ENCODE measurements at regions not wholly inside any gene's neighbourhood (a gene's known extent, or its start where the extent isn't known, plus 50 kb on each side); places are given as distances from the start of the nearest gene placed in this dataset.

DNA sequence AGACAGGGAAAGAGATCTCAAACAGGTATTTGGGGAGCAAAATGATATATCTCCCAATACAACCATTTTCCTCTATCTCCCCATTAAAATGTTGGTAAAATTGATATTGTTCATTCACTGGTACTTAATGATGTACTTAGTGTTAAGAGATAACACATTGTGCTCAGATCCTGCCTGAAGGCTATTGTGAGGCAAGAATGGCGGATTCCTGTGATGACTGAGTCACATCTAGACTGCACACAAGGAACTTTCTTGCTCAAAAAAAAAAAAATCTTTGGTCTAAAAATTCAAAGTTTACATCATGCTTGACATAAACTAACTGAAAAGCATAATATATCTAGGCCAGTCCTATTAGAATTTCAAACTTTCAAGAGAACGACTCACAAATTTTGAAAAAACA is 171.1 kb upstream of the TTC14 start:
- BruUV-seq (replicated peaks), result no TSS peak
- DNase-seq (ENCODE audit: low spot score), result no peak
- in situ Hi-C loops (cut with HindIII; ENCODE audit: extremely low pct_ligation_motif_present, low pct_unique_long_range_greater_than_20kb), result no loop called here

More for the DNA sequence above, 171.1 kb upstream of the TTC14 start:
- CTCF ChIA-PET (ENCODE audit: low intra/inter-chr PET ratio, low total read pairs), result no interaction called here
- no peak for TF ChIP-seq ZNF124 (CRISPR knock-in tag; IDR thresholded peaks at IDR 0.05)
- TF ChIP-seq YY1 (IDR thresholded peaks at IDR 0.05; ENCODE audit: insufficient read depth, insufficient replicate concordance, low read depth, low read length), result no peak
- no peak for TF ChIP-seq MIER3 (CRISPR knock-in tag; IDR thresholded peaks at IDR 0.05; ENCODE audit: borderline replicate concordance)
- TF ChIP-seq, protein P1, sequence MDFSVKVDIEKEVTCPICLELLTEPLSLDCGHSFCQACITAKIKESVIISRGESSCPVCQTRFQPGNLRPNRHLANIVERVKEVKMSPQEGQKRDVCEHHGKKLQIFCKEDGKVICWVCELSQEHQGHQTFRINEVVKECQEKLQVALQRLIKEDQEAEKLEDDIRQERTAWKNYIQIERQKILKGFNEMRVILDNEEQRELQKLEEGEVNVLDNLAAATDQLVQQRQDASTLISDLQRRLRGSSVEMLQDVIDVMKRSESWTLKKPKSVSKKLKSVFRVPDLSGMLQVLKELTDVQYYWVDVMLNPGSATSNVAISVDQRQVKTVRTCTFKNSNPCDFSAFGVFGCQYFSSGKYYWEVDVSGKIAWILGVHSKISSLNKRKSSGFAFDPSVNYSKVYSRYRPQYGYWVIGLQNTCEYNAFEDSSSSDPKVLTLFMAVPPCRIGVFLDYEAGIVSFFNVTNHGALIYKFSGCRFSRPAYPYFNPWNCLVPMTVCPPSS (IDR thresholded peaks at IDR 0.05), result no peak
- TF ChIP-seq HES4 (CRISPR knock-in tag; IDR thresholded peaks at IDR 0.05; ENCODE audit: borderline replicate concordance), result no peak
- TF ChIP-seq, protein P2, sequence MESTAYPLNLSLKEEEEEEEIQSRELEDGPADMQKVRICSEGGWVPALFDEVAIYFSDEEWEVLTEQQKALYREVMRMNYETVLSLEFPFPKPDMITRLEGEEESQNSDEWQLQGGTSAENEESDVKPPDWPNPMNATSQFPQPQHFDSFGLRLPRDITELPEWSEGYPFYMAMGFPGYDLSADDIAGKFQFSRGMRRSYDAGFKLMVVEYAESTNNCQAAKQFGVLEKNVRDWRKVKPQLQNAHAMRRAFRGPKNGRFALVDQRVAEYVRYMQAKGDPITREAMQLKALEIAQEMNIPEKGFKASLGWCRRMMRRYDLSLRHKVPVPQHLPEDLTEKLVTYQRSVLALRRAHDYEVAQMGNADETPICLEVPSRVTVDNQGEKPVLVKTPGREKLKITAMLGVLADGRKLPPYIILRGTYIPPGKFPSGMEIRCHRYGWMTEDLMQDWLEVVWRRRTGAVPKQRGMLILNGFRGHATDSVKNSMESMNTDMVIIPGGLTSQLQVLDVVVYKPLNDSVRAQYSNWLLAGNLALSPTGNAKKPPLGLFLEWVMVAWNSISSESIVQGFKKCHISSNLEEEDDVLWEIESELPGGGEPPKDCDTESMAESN (CRISPR knock-in tag; conservative IDR thresholded peaks at IDR 0.05), result no peak
- TF ChIP-seq ISL2 (CRISPR knock-in tag; IDR thresholded peaks at IDR 0.05), result no peak
- TF ChIP-seq ZSCAN21 (CRISPR knock-in tag; IDR thresholded peaks at IDR 0.05; ENCODE audit: borderline replicate concordance), result no peak
- TF ChIP-seq ZNF367 (CRISPR knock-in tag; IDR thresholded peaks at IDR 0.05; ENCODE audit: borderline replicate concordance), result no peak
- no peak for TF ChIP-seq ZNF678 (CRISPR knock-in tag; IDR thresholded peaks at IDR 0.05)
- TF ChIP-seq ZNF496 (CRISPR knock-in tag; IDR thresholded peaks at IDR 0.05; ENCODE audit: insufficient replicate concordance), result no peak
- no peak for TF ChIP-seq RFX5 (IDR thresholded peaks at IDR 0.05; ENCODE audit: low read depth, low read length)
- no peak for TF ChIP-seq SMARCC2 (IDR thresholded peaks at IDR 0.05)
- Histone ChIP-seq H3K4me3 (replicated peaks in 1 of 3; ENCODE audit: insufficient read depth in 1 of 3, low read depth in 2 of 3, low read length in 3 of 3) (no peak overlapping the region), H3K9ac (ENCODE audit: insufficient read depth, low read depth, low read length) (no peak overlapping the region), H3K79me2 (ENCODE audit: insufficient read depth, low read length) (no peaks in the 10 kb centered on the region), H3K27me3 (ENCODE audit: control insufficient read depth in 1 of 2, insufficient read depth in 2 of 2, low read length in 2 of 2) (no peaks in the 10 kb centered on the region), H3K36me3 (replicated peaks in 1 of 2; ENCODE audit: control insufficient read depth in 1 of 2, insufficient read depth in 2 of 2, low read length in 2 of 2) (no peaks in the 10 kb centered on the region), H3K4me2 (ENCODE audit: low read depth, low read length) (no peak overlapping the region), H4K20me1 (ENCODE audit: insufficient read depth, low read length) (no peaks in the 10 kb centered on the region), H2AFZ (ENCODE audit: low read length) (no peak overlapping the region), H3K27ac (ENCODE audit: extremely low read length, insufficient read depth, low read length) (no peak overlapping the region), H3K9me3 (ENCODE audit: low read length) (no peaks in the 10 kb centered on the region), H3K4me1 (ENCODE audit: insufficient read depth, low read length) (no peaks in the 10 kb centered on the region)
- 2% methylated on average over 2 of the region's 2 CpGs for WGBS (ENCODE audit: low lambda C conversion rate)
- intact Hi-C loops (cut with micrococcal nuclease; ENCODE audit: unreplicated experiment), result no loop called here
- FAIRE-seq, result no peak
- POLR2A ChIA-PET, result no interaction called here
- no peak for ATAC-seq
